ENCODE measurements at regions not wholly inside any gene's neighbourhood (a gene's known extent, or its start where the extent isn't known, plus 50 kb on each side); places are given as distances from the start of the nearest gene placed in this dataset.

- Histone ChIP-seq H3K79me2 (ENCODE audit: insufficient read depth, low read length) (no peaks in the 10 kb centered on the region), H3K79me1 (ENCODE audit: insufficient read depth, low read depth, low read length, poor library complexity, severe bottlenecking) (no peaks in the 10 kb centered on the region), H2AFZ (ENCODE audit: low read length) (no peak overlapping the region), H3T11ph (ENCODE audit: low read length) (no peak overlapping the region), H3K9ac (ENCODE audit: extremely low read depth, insufficient read length, low read length) (no peak overlapping the region), H3K4me2 (ENCODE audit: insufficient read depth, insufficient read length, low read length) (no peak overlapping the region), H2BK20ac (ENCODE audit: low read depth, low read length, poor library complexity, severe bottlenecking) (no peak overlapping the region), H3K18ac (ENCODE audit: insufficient read length, low read depth, low read length) (no peak overlapping the region), H3K23ac (ENCODE audit: insufficient read length, low read depth, low read length) (no peak overlapping the region), H2BK120ac (ENCODE audit: low read depth, low read length, poor library complexity, severe bottlenecking) (no peak overlapping the region), H3K56ac (ENCODE audit: insufficient read length, low read depth, low read length) (no peak overlapping the region), H4K5ac (ENCODE audit: insufficient read length, low read depth, low read length) (no peak overlapping the region), H3K4me1 (ENCODE audit: insufficient read depth, low read length) (no peaks in the 10 kb centered on the region), H4K91ac (ENCODE audit: insufficient read length, low read depth, low read length) (no peak overlapping the region), H2AK5ac (ENCODE audit: insufficient read length, low read length) (no peak overlapping the region), H3K4ac (ENCODE audit: low read depth, low read length) (no peak overlapping the region), H3K23me2 (ENCODE audit: insufficient read length, low read depth, low read length, poor library complexity, severe bottlenecking) (no peaks in the 10 kb centered on the region), H3K14ac (ENCODE audit: insufficient read depth, low read length) (no peak overlapping the region), H3K27me3 (ENCODE audit: insufficient read depth, low read length) (no peaks in the 10 kb centered on the region), H2BK15ac (ENCODE audit: low read depth, low read length) (no peak overlapping the region), H2BK5ac (ENCODE audit: insufficient read length, low read length) (no peak overlapping the region), H2BK12ac (ENCODE audit: insufficient read length, low read depth, low read length) (no peak overlapping the region), H3K9me3 (ENCODE audit: control insufficient read depth, low read depth, low read length) (no peaks in the 10 kb centered on the region), H4K8ac (replicated peaks; ENCODE audit: insufficient read length, low read depth, low read length) (no peak overlapping the region), H3K27ac (ENCODE audit: insufficient read length, low read depth, low read length) (no peak overlapping the region), H4K20me1 (ENCODE audit: control insufficient read depth, insufficient read depth, insufficient read length) (no peaks in the 10 kb centered on the region)
- Mint-ChIP-seq H3K27ac (no peak overlapping the region), H3K27me3 (ENCODE audit: low read depth) (0 out of 2 replicates have a peak, but pooled peaks cover 2% of the 10 kb centered on the region), H3K9me3 (no peaks in the 10 kb centered on the region), H3K4me1 (no peaks in the 10 kb centered on the region), H3K4me3 (no peak overlapping the region), H3K36me3 (ENCODE audit: insufficient read depth in 1 of 3, low read depth in 3 of 3) (no peaks in the 10 kb centered on the region; a peak in 1 of 7 replicates)
- no CpG with 5 or more reads among the region's 4 CpGs for WGBS (ENCODE audit: extremely low coverage, insufficient read length, low lambda C conversion rate)
- DNase-seq, result no peak
- TF ChIP-seq, protein P1, sequence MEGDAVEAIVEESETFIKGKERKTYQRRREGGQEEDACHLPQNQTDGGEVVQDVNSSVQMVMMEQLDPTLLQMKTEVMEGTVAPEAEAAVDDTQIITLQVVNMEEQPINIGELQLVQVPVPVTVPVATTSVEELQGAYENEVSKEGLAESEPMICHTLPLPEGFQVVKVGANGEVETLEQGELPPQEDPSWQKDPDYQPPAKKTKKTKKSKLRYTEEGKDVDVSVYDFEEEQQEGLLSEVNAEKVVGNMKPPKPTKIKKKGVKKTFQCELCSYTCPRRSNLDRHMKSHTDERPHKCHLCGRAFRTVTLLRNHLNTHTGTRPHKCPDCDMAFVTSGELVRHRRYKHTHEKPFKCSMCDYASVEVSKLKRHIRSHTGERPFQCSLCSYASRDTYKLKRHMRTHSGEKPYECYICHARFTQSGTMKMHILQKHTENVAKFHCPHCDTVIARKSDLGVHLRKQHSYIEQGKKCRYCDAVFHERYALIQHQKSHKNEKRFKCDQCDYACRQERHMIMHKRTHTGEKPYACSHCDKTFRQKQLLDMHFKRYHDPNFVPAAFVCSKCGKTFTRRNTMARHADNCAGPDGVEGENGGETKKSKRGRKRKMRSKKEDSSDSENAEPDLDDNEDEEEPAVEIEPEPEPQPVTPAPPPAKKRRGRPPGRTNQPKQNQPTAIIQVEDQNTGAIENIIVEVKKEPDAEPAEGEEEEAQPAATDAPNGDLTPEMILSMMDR (conservative IDR thresholded peaks at IDR 0.05), result no peak
Observed at GRCh38 chr1:108016451-108016920, 51.5 kb upstream of the VAV3 start.
